ENCODE measurements at regions not wholly inside any gene's neighbourhood (a gene's known extent, or its start where the extent isn't known, plus 50 kb on each side); places are given as distances from the start of the nearest gene placed in this dataset.

- DNase-seq = no peak
Observed at GRCh38 chr1:83813576-83813975, 185.4 kb downstream of the TTLL7 start.

- no peak for DNase-seq
Observed at GRCh38 chr1:83810144-83810543, 188.8 kb downstream of the TTLL7 start.

GRCh38 chr1:83808536-83808935 lies 190.4 kb downstream of the TTLL7 start:
- no peak for DNase-seq

GRCh38 chr1:83807821-83808220 lies 191.1 kb downstream of the TTLL7 start:
- no peak for DNase-seq

- no peak for DNase-seq
Observed at GRCh38 chr1:83807231-83807630, 191.7 kb downstream of the TTLL7 start.

- DNase-seq = no peak
Observed at GRCh38 chr1:83805921-83806320, 193.0 kb downstream of the TTLL7 start.

- DNase-seq = no peak
Observed at GRCh38 chr1:83802460-83803152, 196.3 kb downstream of the TTLL7 start.

- DNase-seq = no peak
Observed at GRCh38 chr1:83802023-83802422, 196.9 kb downstream of the TTLL7 start.

- no peak for DNase-seq
Observed at GRCh38 chr1:83800066-83800465, 198.9 kb downstream of the TTLL7 start.

- no peak for DNase-seq
Observed at GRCh38 chr1:83799594-83799993, 199.3 kb downstream of the TTLL7 start.

- DNase-seq = no peak
Observed at GRCh38 chr1:83798965-83799364, 200.0 kb downstream of the TTLL7 start.

GRCh38 chr1:83796409-83796808 lies 202.5 kb downstream of the TTLL7 start:
- DNase-seq = no peak

GRCh38 chr1:83794384-83794783 lies 204.5 kb downstream of the TTLL7 start:
- no peak for DNase-seq

- no peak for DNase-seq
Observed at GRCh38 chr1:83791821-83792437, 207.0 kb downstream of the TTLL7 start.

- DNase-seq = no peak
Observed at GRCh38 chr1:83790446-83790845, 208.5 kb downstream of the TTLL7 start.

GRCh38 chr1:83787246-83787998 lies 211.5 kb downstream of the TTLL7 start:
- no peak for DNase-seq

GRCh38 chr1:83781667-83782066 lies 217.3 kb downstream of the TTLL7 start:
- DNase-seq = no peak

- no peak for DNase-seq
Observed at GRCh38 chr1:83779565-83779964, 219.4 kb downstream of the TTLL7 start.

GRCh38 chr1:83777758-83778101 lies 221.2 kb downstream of the TTLL7 start:
- no peak for DNase-seq

- DNase-seq = no peak
Observed at GRCh38 chr1:83776913-83777757, 221.8 kb downstream of the TTLL7 start.

GRCh38 chr1:83775977-83776603 lies 222.8 kb downstream of the TTLL7 start:
- DNase-seq = no peak

GRCh38 chr1:83773059-83773458 lies 225.9 kb downstream of the TTLL7 start:
- no peak for DNase-seq

- DNase-seq = no peak
Observed at GRCh38 chr1:83770319-83770661, 228.6 kb downstream of the TTLL7 start.
